SK-N-SH treated with all-trans-retinoic acid at 6 μM for 48 hours (cell line): ENCODE measurements at regions not wholly inside any gene's neighbourhood (a gene's known extent, or its start where the extent isn't known, plus 50 kb on each side); places are given as distances from the start of the nearest gene placed in this dataset.

Experiments
- ARNTL ChIP-seq: fragments of 450-650 bp; formaldehyde crosslinking; IDR thresholded peaks from 2 replicates; pipeline ENCODE4 v1.5.0; 2020; ENCODE audit warnings: low read depth, mild to moderate bottlenecking, moderate library complexity, borderline replicate concordance
- CSRNP3 ChIP-seq: fragments of 250-450 bp; sonication (Bioruptor Pico); IDR thresholded peaks from 2 replicates; pipeline ENCODE4 v1.5.1; 2021; ENCODE audit warnings: mild to moderate bottlenecking, moderate library complexity
- ESRRG ChIP-seq: fragments of 250-450 bp; sonication (Bioruptor Pico); IDR thresholded peaks from 2 replicates; pipeline ENCODE4 v1.6.1; 2021; ENCODE audit warnings: mild to moderate bottlenecking
- ISL1 ChIP-seq: fragments of 250-450 bp; sonication (Bioruptor Pico); IDR thresholded peaks from 2 replicates; pipeline ENCODE4 v2.1.2; 2022; ENCODE audit warnings: mild to moderate bottlenecking, moderate library complexity
- POU6F1 ChIP-seq: fragments of 250-450 bp; sonication (Bioruptor Pico); IDR thresholded peaks from 2 replicates; pipeline ENCODE4 v1.8.0; 2021; ENCODE audit warnings: low read depth, mild to moderate bottlenecking, moderate library complexity, borderline replicate concordance
- PPARA ChIP-seq: fragments of 250-450 bp; sonication (Bioruptor Pico); IDR thresholded peaks from 2 replicates; pipeline ENCODE4 v1.5.0; 2020; ENCODE audit warnings: mild to moderate bottlenecking, borderline replicate concordance
- RARB ChIP-seq: fragments of 250-450 bp; sonication (Bioruptor Pico); IDR thresholded peaks from 2 replicates; pipeline ENCODE4 v1.8.0; 2021; ENCODE audit warnings: mild to moderate bottlenecking, moderate library complexity
- TCF4 ChIP-seq: fragments of 250-450 bp; sonication (Bioruptor Pico); IDR thresholded peaks from 2 replicates; pipeline ENCODE4 v1.8.0; 2021; ENCODE audit warnings: mild to moderate bottlenecking, moderate library complexity, borderline replicate concordance
- TOX ChIP-seq: fragments of 250-450 bp; sonication (Bioruptor Pico); IDR thresholded peaks from 2 replicates; pipeline ENCODE4 v1.8.0; 2021; ENCODE audit warnings: mild to moderate bottlenecking, moderate library complexity, borderline replicate concordance
- TSHZ2 ChIP-seq: fragments of 250-450 bp; sonication (Bioruptor Pico); IDR thresholded peaks from 2 replicates; pipeline ENCODE4 v1.5.0; 2020; ENCODE audit warnings: mild to moderate bottlenecking, moderate library complexity
- ZFP30 ChIP-seq: fragments of 450-650 bp; formaldehyde crosslinking; IDR thresholded peaks from 2 replicates; pipeline ENCODE4 v1.5.0; 2022; ENCODE audit warnings: mild to moderate bottlenecking, moderate library complexity
- ZNF565 ChIP-seq: fragments of 450-650 bp; formaldehyde crosslinking; conservative IDR thresholded peaks from 2 replicates; pipeline ENCODE4 v1.5.0; 2020; ENCODE audit warnings: low read depth, mild to moderate bottlenecking, moderate library complexity
- ZNF70 ChIP-seq: fragments of 450-650 bp; formaldehyde crosslinking; IDR thresholded peaks from 2 replicates; pipeline ENCODE4 v1.5.0; 2020; ENCODE audit warnings: mild to moderate bottlenecking, moderate library complexity

GRCh38 chr16:48838349-48838748, 228.4 kb upstream of the N4BP1 start:
- no peak for TF ChIP-seq ESRRG
- no peak for TF ChIP-seq RARB
- TF ChIP-seq TCF4 (CRISPR knock-in tag) = no peak
- no peak for TF ChIP-seq PPARA (CRISPR knock-in tag)
- no peak for TF ChIP-seq ZNF565 (CRISPR knock-in tag)
- no peak for TF ChIP-seq ISL1 (CRISPR knock-in tag)
- TF ChIP-seq TSHZ2 (CRISPR knock-in tag) = no peak
- no peak for TF ChIP-seq ARNTL
- no peak for TF ChIP-seq ZFP30 (CRISPR knock-in tag)
- no peak for TF ChIP-seq POU6F1 (CRISPR knock-in tag)
- no peak for TF ChIP-seq CSRNP3 (CRISPR knock-in tag)
- no peak for TF ChIP-seq ZNF70
- TF ChIP-seq TOX (CRISPR knock-in tag) = no peak
